ENCODE measurements at regions not wholly inside any gene's neighbourhood (a gene's known extent, or its start where the extent isn't known, plus 50 kb on each side); places are given as distances from the start of the nearest gene placed in this dataset.
"Not testable (repeated sequence)": the region's sequence is repeated elsewhere in the genome, so short reads cannot be mapped to it uniquely, and the experiment has no call there.

GRCh38 chr6:92977018-92977417, 442.3 kb downstream of the EPHA7 start:
- TF ChIP-seq CTCF (conservative IDR thresholded peaks at IDR 0.05; ENCODE audit: low read depth, low read length) = no peak
- H3K4me3 ChIP-seq (ENCODE audit: low read depth, low read length) = no peak overlapping the region
- DNase-seq (ENCODE audit: low read depth) = no peak

- H3K4me3 ChIP-seq (ENCODE audit: low read depth, low read length) = no peak overlapping the region
- no peak for TF ChIP-seq CTCF (conservative IDR thresholded peaks at IDR 0.05; ENCODE audit: low read depth, low read length)
- DNase-seq (ENCODE audit: low read depth) = no peak
These were observed 452.0 kb downstream of the EPHA7 start for GRCh38 chr6:92967362-92967761.

- no peak for TF ChIP-seq CTCF (conservative IDR thresholded peaks at IDR 0.05; ENCODE audit: low read depth, low read length)
- H3K4me3 ChIP-seq (ENCODE audit: low read depth, low read length) = no peak overlapping the region
- no peak for DNase-seq (ENCODE audit: low read depth)
These were observed 456.5 kb downstream of the EPHA7 start for GRCh38 chr6:92962846-92963245.

GRCh38 chr6:92952111-92952510, 467.2 kb downstream of the EPHA7 start:
- not testable (repeated sequence) for H3K4me3 ChIP-seq (ENCODE audit: low read depth, low read length); DNase-seq (ENCODE audit: low read depth)

- H3K4me3 ChIP-seq (ENCODE audit: low read depth, low read length) = no peak overlapping the region
- TF ChIP-seq CTCF (conservative IDR thresholded peaks at IDR 0.05; ENCODE audit: low read depth, low read length) = no peak
- DNase-seq (ENCODE audit: low read depth) = peak; percentile 3
These were observed 473.6 kb downstream of the EPHA7 start for GRCh38 chr6:92945799-92946198.

- no peak overlapping the region for H3K4me3 ChIP-seq (ENCODE audit: low read depth, low read length)
- TF ChIP-seq CTCF (conservative IDR thresholded peaks at IDR 0.05; ENCODE audit: low read depth, low read length) = no peak
- DNase-seq (ENCODE audit: low read depth) = no peak
These were observed 475.2 kb downstream of the EPHA7 start for GRCh38 chr6:92944132-92944531.

GRCh38 chr6:92942549-92942948, 476.8 kb downstream of the EPHA7 start:
- no peak for TF ChIP-seq CTCF (conservative IDR thresholded peaks at IDR 0.05; ENCODE audit: low read depth, low read length)
- DNase-seq (ENCODE audit: low read depth) = no peak
- H3K4me3 ChIP-seq (ENCODE audit: low read depth, low read length) = no peak overlapping the region

- no peak overlapping the region for H3K4me3 ChIP-seq (ENCODE audit: low read depth, low read length)
- TF ChIP-seq CTCF (conservative IDR thresholded peaks at IDR 0.05; ENCODE audit: low read depth, low read length) = no peak
- DNase-seq (ENCODE audit: low read depth) = no peak
These were observed 484.7 kb downstream of the EPHA7 start for GRCh38 chr6:92934625-92935024.
